Endothelial cell of umbilical vein (primary cell): ENCODE measurements at regions not wholly inside any gene's neighbourhood (a gene's known extent, or its start where the extent isn't known, plus 50 kb on each side); places are given as distances from the start of the nearest gene placed in this dataset.

ENCODE experiments used
- BruUV-seq: library from RNA; stranded (reverse); fragments of 400-500 nt; replicated peaks from 2 replicates; lab custom pipeline; 2021; lab: Mats Ljungman, UMichigan
- CTCF ChIA-PET: fragments of 300-600, 350-600 bp; sonication (Branson Sonifier 250); formaldehyde crosslinking; loops from one replicate; lab custom pipeline; 2021; ENCODE audit warnings: antibody characterized with exemption, inconsistent platforms; lab: Charles Lee
- POLR2A ChIA-PET: fragments of 300-600, 350-600 bp; sonication (Branson Sonifier 250); formaldehyde crosslinking; loops from one replicate; lab custom pipeline; 2021; ENCODE audit warnings: antibody characterized with exemption, inconsistent platforms; lab: Charles Lee
- DNase-seq: peaks from one replicate; pipeline ENCODE4 v3.0.0-alpha.2; 2011; ENCODE audit warnings: low read depth, low spot score
- FAIRE-seq: peaks from 2 replicates; lab custom pipeline; 2011; peaks lifted over from hg19 to GRCh38; lab: Jason Lieb, UNC
- H2AFZ ChIP-seq: 2 replicates; pipeline ENCODE4 v1.6.0; 2012; ENCODE audit warnings: low read depth, low read length, control low read depth, inconsistent platforms
- H3K27ac ChIP-seq: 2 replicates; pipeline ENCODE4 v1.5.1; 2011; ENCODE audit warnings: low read depth, mild to moderate bottlenecking, control low read depth, low read length, moderate library complexity; ENCODE audit not compliant: insufficient read depth
- H3K27me3 ChIP-seq, 2 experiments: 2 replicates each; pipeline versions ENCODE4 v1.6.0 to v1.6.1; 2011; ENCODE audit warnings: low read length in 2 of 2, mixed read lengths in 1 of 2; ENCODE audit not compliant: control insufficient read depth in 2 of 2, insufficient read depth in 2 of 2
- H3K36me3 ChIP-seq, 2 experiments: 2 replicates in 1 of 2; 3 replicates in 1 of 2; pipeline ENCODE4 v1.5.1; 2011; ENCODE audit warnings: low read length in 2 of 2, mild to moderate bottlenecking in 1 of 2, moderate library complexity in 1 of 2; ENCODE audit not compliant: control insufficient read depth in 2 of 2, insufficient read depth in 2 of 2; ENCODE audit errors: extremely low read depth in 1 of 2
- H3K4me1 ChIP-seq: 3 replicates; pipeline ENCODE4 v1.5.1; 2011; ENCODE audit warnings: mild to moderate bottlenecking, low read length; ENCODE audit not compliant: control insufficient read depth, insufficient read depth; ENCODE audit errors: extremely low read depth
- H3K4me2 ChIP-seq: 2 replicates; pipeline ENCODE4 v1.6.1; 2011; ENCODE audit warnings: low read length, control low read depth, mixed read lengths; ENCODE audit not compliant: insufficient read depth
- H3K4me3 ChIP-seq, 3 experiments: fragments of 200-600 bp in 1 of 3; sonication (generic), shearing (Covaris generic) in 1 of 3; replicated peaks in 1 of 3; 2 replicates each; pipeline ENCODE4 v1.5.1; 2011 to 2016; ENCODE audit warnings: control low read depth in 3 of 3, low read length in 3 of 3, mild to moderate bottlenecking in 2 of 3, inconsistent platforms in 1 of 3, low read depth in 1 of 3, moderate library complexity in 1 of 3; ENCODE audit not compliant: insufficient read depth in 1 of 3
- H3K79me2 ChIP-seq: 2 replicates; pipeline ENCODE4 v1.6.0; 2012; ENCODE audit warnings: low read length, inconsistent platforms; ENCODE audit not compliant: control insufficient read depth, insufficient read depth
- H3K9ac ChIP-seq: replicated peaks from 2 replicates; pipeline ENCODE3; 2011; ENCODE audit warnings: low read length, control low read depth; ENCODE audit not compliant: insufficient read depth; ENCODE audit errors: extremely low read depth
- H3K9me1 ChIP-seq: replicated peaks from 3 replicates; pipeline ENCODE4 v1.6.0; 2011; ENCODE audit warnings: mild to moderate bottlenecking, low read length; ENCODE audit not compliant: control insufficient read depth, insufficient read depth; ENCODE audit errors: extremely low read depth
- H3K9me3 ChIP-seq: replicated peaks from 2 replicates; pipeline ENCODE4 v1.5.1; 2012; ENCODE audit warnings: low read length, inconsistent platforms; ENCODE audit not compliant: control insufficient read depth, insufficient read depth
- H4K20me1 ChIP-seq: replicated peaks from 2 replicates; pipeline ENCODE3; 2011; ENCODE audit warnings: mild to moderate bottlenecking, low read length; ENCODE audit not compliant: control insufficient read depth, insufficient read depth; ENCODE audit errors: extremely low read depth
- CTCF ChIP-seq, 2 donors: IDR thresholded peaks; 1 replicate in 1 of 2; 2 replicates in 1 of 2; pipeline ENCODE4 v1.5.1; 2011; ENCODE audit warnings: low read length in 2 of 2, mild to moderate bottlenecking in 2 of 2, moderate library complexity in 2 of 2, control low read depth in 1 of 2, inconsistent platforms in 1 of 2, low read depth in 1 of 2; ENCODE audit not compliant: insufficient read depth in 1 of 2; ENCODE audit errors: extremely low read depth in 1 of 2
- EZH2 ChIP-seq: IDR thresholded peaks from 2 replicates; pipeline ENCODE4 v1.6.1; 2012; ENCODE audit warnings: borderline replicate concordance, low read depth, mild to moderate bottlenecking, moderate library complexity, low read length, inconsistent platforms; ENCODE audit not compliant: severe bottlenecking
- FOS ChIP-seq: IDR thresholded peaks from 2 replicates; pipeline ENCODE4 v1.6.1; 2011; ENCODE audit warnings: mild to moderate bottlenecking, low read length, moderate library complexity, borderline replicate concordance; ENCODE audit not compliant: insufficient read depth
- GATA2 ChIP-seq: IDR thresholded peaks from 2 replicates; pipeline ENCODE4 v1.7.0; 2011; ENCODE audit warnings: low read depth, mild to moderate bottlenecking, moderate library complexity, mixed read lengths, low read length; ENCODE audit not compliant: insufficient read length, insufficient read depth
- JUN ChIP-seq: IDR thresholded peaks from 2 replicates; pipeline ENCODE4 v1.6.1; 2011; ENCODE audit warnings: borderline replicate concordance, low read depth; ENCODE audit not compliant: insufficient read length, insufficient read depth
- MAX ChIP-seq: IDR thresholded peaks from 2 replicates; pipeline ENCODE4 v1.6.1; 2011; ENCODE audit not compliant: insufficient read depth, insufficient read length
- MYC ChIP-seq: IDR thresholded peaks from one replicate; pipeline ENCODE4 v1.6.1; 2011; ENCODE audit warnings: mild to moderate bottlenecking, low read depth, low read length
- POLR2A ChIP-seq: IDR thresholded peaks from 2 replicates; pipeline ENCODE4 v1.6.1; 2012; ENCODE audit warnings: low read depth, mild to moderate bottlenecking, control low read depth, low read length
- POLR2AphosphoS5 ChIP-seq: IDR thresholded peaks from 2 replicates; pipeline ENCODE4 v1.6.1; 2012; ENCODE audit warnings: low read depth, mild to moderate bottlenecking, control low read depth, low read length, moderate library complexity; ENCODE audit not compliant: insufficient read depth
- dilution Hi-C: fragments of 300-500 bp; cut with MboI; formaldehyde crosslinking; loops from one replicate; pipeline ENCODE4 v1.15.0; 2019; ENCODE audit warnings: low sequenced_read_pairs; ENCODE audit not compliant: extremely low pct_ligation_motif_present
- intact Hi-C: fragments of 100-400 bp; cut with micrococcal nuclease; formaldehyde crosslinking; loops from one replicate; pipeline ENCODE4 v1.10.0; 2022

- no peak overlapping the region for H2AFZ ChIP-seq
- POLR2A ChIA-PET, result no interaction called here
- DNase-seq (no peak), FAIRE-seq (no peak)
- H3K79me2 ChIP-seq, result no peaks in the 10 kb centered on the region
- H3K9ac ChIP-seq, result no peak overlapping the region
- no peaks in the 10 kb centered on the region for H4K20me1 ChIP-seq
- intact Hi-C loops, result no loop called here
- CTCF ChIA-PET, result no interaction called here
- no peak overlapping the region for H3K4me3 ChIP-seq
- dilution Hi-C loops, result no loop called here
- H3K9me1 ChIP-seq, result no peaks in the 10 kb centered on the region
- no TSS peak for BruUV-seq
- H3K9me3 ChIP-seq, result no peaks in the 10 kb centered on the region
- H3K27ac ChIP-seq, result no peak overlapping the region
- no peak overlapping the region for H3K4me2 ChIP-seq
- no peak for TF ChIP-seq POLR2AphosphoS5
- no peak for TF ChIP-seq FOS
- TF ChIP-seq MAX, result no peak
- no peak for TF ChIP-seq MYC
- TF ChIP-seq POLR2A, result no peak
- no peaks in the 10 kb centered on the region for H3K27me3 ChIP-seq
- H3K36me3 ChIP-seq, result no peaks in the 10 kb centered on the region
- no peaks in the 10 kb centered on the region for H3K4me1 ChIP-seq
Observed at GRCh38 chr9:118321788-118322187, 617.6 kb downstream of the TLR4 start.

GRCh38 chr9:118324706-118325105 is 620.5 kb downstream of the TLR4 start:
- Histone ChIP-seq H3K4me1 (no peaks in the 10 kb centered on the region), H2AFZ (no peak overlapping the region), H3K27me3 (no peaks in the 10 kb centered on the region), H3K4me3 (no peak overlapping the region), H3K36me3 (no peaks in the 10 kb centered on the region), H3K9me3 (no peaks in the 10 kb centered on the region), H3K79me2 (no peaks in the 10 kb centered on the region), H3K9me1 (no peaks in the 10 kb centered on the region), H3K27ac (no peak overlapping the region), H3K9ac (no peak overlapping the region), H4K20me1 (no peaks in the 10 kb centered on the region), H3K4me2 (no peak overlapping the region)
- dilution Hi-C loops, result no loop called here
- FAIRE-seq (no peak), DNase-seq (no peak)
- no TSS peak for BruUV-seq
- CTCF ChIA-PET, result no interaction called here
- intact Hi-C loops, result no loop called here
- TF ChIP-seq FOS (no peak), POLR2AphosphoS5 (no peak), EZH2 (no peak), JUN (no peak), CTCF (IDR thresholded peaks at IDR 0.05; ENCODE audit: extremely low read depth in 1 of 2, insufficient read depth in 1 of 2, low read depth in 1 of 2, low read length in 2 of 2) (no peak), MYC (no peak), MAX (no peak), GATA2 (no peak), POLR2A (no peak)
- POLR2A ChIA-PET, result no interaction called here
